Peyer's patch (tissue), 4 donors: ENCODE measurements at regions not wholly inside any gene's neighbourhood (a gene's known extent, or its start where the extent isn't known, plus 50 kb on each side); places are given as distances from the start of the nearest gene placed in this dataset.

Experiments
- DNase-seq, 3 donors: peaks; one replicate each; pipeline ENCODE4 v3.0.0-alpha.2; 2017 to 2019
- H3K27ac ChIP-seq, 4 donors: fragments of 200-600 bp; sonication (generic); one replicate each; pipeline ENCODE4 v1.5.1; 2016 to 2019
- H3K27me3 ChIP-seq, 2 donors: fragments of 200-600 bp; sonication (generic); one replicate each; pipeline ENCODE4 v1.5.1; 2019
- H3K36me3 ChIP-seq, 3 donors: fragments of 200-600 bp; sonication (generic); one replicate each; pipeline ENCODE4 v1.5.1; 2016 to 2019
- H3K4me1 ChIP-seq, 4 donors: fragments of 200-600 bp; sonication (generic); one replicate each; pipeline ENCODE4 v1.5.1; 2016 to 2019
- H3K4me3 ChIP-seq, 4 donors: fragments of 200-600 bp; sonication (generic); 1 replicate in 3 of 4; 2 replicates in 1 of 4; pipeline ENCODE4 v1.5.1; 2016 to 2019; ENCODE audit warnings: mild to moderate bottlenecking in 1 of 4
- H3K9me3 ChIP-seq, 4 donors: fragments of 200-600 bp; sonication (generic); one replicate each; pipeline ENCODE4 v1.5.1; 2016 to 2019; ENCODE audit warnings: mild to moderate bottlenecking in 1 of 4
- CTCF ChIP-seq, 6 experiments: fragments of 450-650 bp in 4 of 6; fragments of 200-600 bp in 2 of 6; sonication (generic) in 1 of 6; IDR thresholded peaks; one replicate each; pipeline ENCODE4 v1.5.1; 2017 to 2019; ENCODE audit warnings: antibody characterized with exemption in 6 of 6, mild to moderate bottlenecking in 3 of 6, moderate library complexity in 1 of 6
- POLR2A ChIP-seq, 2 donors: fragments of 450-650 bp; IDR thresholded peaks; one replicate each; pipeline ENCODE4 v1.5.1; 2017; ENCODE audit warnings: antibody characterized with exemption in 2 of 2, mild to moderate bottlenecking in 2 of 2, moderate library complexity in 2 of 2

GRCh38 chr15:29472901-29473445, 203.4 kb upstream of the NSMCE3 start:
- Histone ChIP-seq H3K27ac (no peak overlapping the region), H3K36me3 (no peaks in the 10 kb centered on the region), H3K4me3 (no peak overlapping the region), H3K27me3 (no peaks in the 10 kb centered on the region), H3K9me3 (no peaks in the 10 kb centered on the region), H3K4me1 (no peaks in the 10 kb centered on the region)
- no peak for TF ChIP-seq POLR2A (IDR thresholded peaks at IDR 0.05)
- no peak for TF ChIP-seq CTCF (IDR thresholded peaks at IDR 0.05)
- no peak for DNase-seq

GRCh38 chr15:29471757-29472156, 202.1 kb upstream of the NSMCE3 start:
- DNase-seq, result no peak
- no peak for TF ChIP-seq CTCF (IDR thresholded peaks at IDR 0.05)
- Histone ChIP-seq H3K4me1 (no peaks in the 10 kb centered on the region), H3K9me3 (no peaks in the 10 kb centered on the region), H3K36me3 (no peaks in the 10 kb centered on the region), H3K4me3 (no peak overlapping the region), H3K27me3 (no peaks in the 10 kb centered on the region), H3K27ac (no peak overlapping the region)

- DNase-seq, result no peak
- H3K27me3 ChIP-seq, result no peaks in the 10 kb centered on the region
- H3K36me3 ChIP-seq, result no peaks in the 10 kb centered on the region
- no peak overlapping the region for H3K4me3 ChIP-seq
- no peaks in the 10 kb centered on the region for H3K4me1 ChIP-seq
- H3K9me3 ChIP-seq, result no peaks in the 10 kb centered on the region
- no peak overlapping the region for H3K27ac ChIP-seq
- no peak for TF ChIP-seq CTCF (IDR thresholded peaks at IDR 0.05)
- no peak for TF ChIP-seq POLR2A (IDR thresholded peaks at IDR 0.05)
These were observed 201.7 kb upstream of the NSMCE3 start for GRCh38 chr15:29471306-29471705.

- Histone ChIP-seq H3K27me3 (no peaks in the 10 kb centered on the region), H3K4me1 (no peaks in the 10 kb centered on the region), H3K4me3 (no peak overlapping the region), H3K9me3 (no peaks in the 10 kb centered on the region), H3K36me3 (no peaks in the 10 kb centered on the region), H3K27ac (no peak overlapping the region)
- TF ChIP-seq POLR2A (IDR thresholded peaks at IDR 0.05) (no peak), CTCF (IDR thresholded peaks at IDR 0.05) (no peak)
- DNase-seq, result no peak
These were observed 201.2 kb upstream of the NSMCE3 start for GRCh38 chr15:29470794-29471193.

- Histone ChIP-seq H3K36me3 (no peaks in the 10 kb centered on the region), H3K27ac (no peak overlapping the region), H3K9me3 (no peaks in the 10 kb centered on the region), H3K4me3 (no peak overlapping the region), H3K4me1 (no peaks in the 10 kb centered on the region), H3K27me3 (no peaks in the 10 kb centered on the region)
- no peak for TF ChIP-seq POLR2A (IDR thresholded peaks at IDR 0.05)
- TF ChIP-seq CTCF (IDR thresholded peaks at IDR 0.05), result no peak
- DNase-seq, result no peak
These were observed 200.7 kb upstream of the NSMCE3 start for GRCh38 chr15:29470311-29470710.

GRCh38 chr15:29468899-29469298, 199.3 kb upstream of the NSMCE3 start:
- H3K4me1 ChIP-seq, result no peaks in the 10 kb centered on the region
- no peaks in the 10 kb centered on the region for H3K9me3 ChIP-seq
- H3K4me3 ChIP-seq, result no peak overlapping the region
- no peaks in the 10 kb centered on the region for H3K36me3 ChIP-seq
- no peak overlapping the region for H3K27ac ChIP-seq
- no peaks in the 10 kb centered on the region for H3K27me3 ChIP-seq
- no peak for DNase-seq
- TF ChIP-seq CTCF (IDR thresholded peaks at IDR 0.05) (no peak), POLR2A (IDR thresholded peaks at IDR 0.05) (no peak)
